BE2C (cell line): ENCODE measurements at regions not wholly inside any gene's neighbourhood (a gene's known extent, or its start where the extent isn't known, plus 50 kb on each side); places are given as distances from the start of the nearest gene placed in this dataset.

ENCODE experiments used
- DNase-seq: peaks from one replicate; pipeline ENCODE4 v3.0.0-alpha.2; 2020
- H3K27me3 ChIP-seq: fragments of 250-450 bp; sonication (Bioruptor Pico); 2 replicates; pipeline ENCODE4 v1.5.1; 2020; ENCODE audit warnings: mild to moderate bottlenecking
- H3K36me3 ChIP-seq: fragments of 250-450 bp; sonication (Bioruptor Pico); 2 replicates; pipeline ENCODE4 v1.5.1; 2020; ENCODE audit warnings: mild to moderate bottlenecking
- H3K4me1 ChIP-seq: fragments of 250-450 bp; sonication (Bioruptor Pico); 2 replicates; pipeline ENCODE4 v1.5.1; 2020
- H3K4me3 ChIP-seq: 2 replicates; pipeline ENCODE4 v1.5.1; 2011; ENCODE audit warnings: low read depth, low read length
- H3K9me3 ChIP-seq: fragments of 250-450 bp; sonication (Bioruptor Pico); 2 replicates; pipeline ENCODE4 v1.5.1; 2020
- TF ChIP-seq, protein P1 (sequence below): IDR thresholded peaks from 2 replicates; pipeline ENCODE4 v1.5.1; 2012; ENCODE audit warnings: mild to moderate bottlenecking, low read depth, low read length

DNA sequence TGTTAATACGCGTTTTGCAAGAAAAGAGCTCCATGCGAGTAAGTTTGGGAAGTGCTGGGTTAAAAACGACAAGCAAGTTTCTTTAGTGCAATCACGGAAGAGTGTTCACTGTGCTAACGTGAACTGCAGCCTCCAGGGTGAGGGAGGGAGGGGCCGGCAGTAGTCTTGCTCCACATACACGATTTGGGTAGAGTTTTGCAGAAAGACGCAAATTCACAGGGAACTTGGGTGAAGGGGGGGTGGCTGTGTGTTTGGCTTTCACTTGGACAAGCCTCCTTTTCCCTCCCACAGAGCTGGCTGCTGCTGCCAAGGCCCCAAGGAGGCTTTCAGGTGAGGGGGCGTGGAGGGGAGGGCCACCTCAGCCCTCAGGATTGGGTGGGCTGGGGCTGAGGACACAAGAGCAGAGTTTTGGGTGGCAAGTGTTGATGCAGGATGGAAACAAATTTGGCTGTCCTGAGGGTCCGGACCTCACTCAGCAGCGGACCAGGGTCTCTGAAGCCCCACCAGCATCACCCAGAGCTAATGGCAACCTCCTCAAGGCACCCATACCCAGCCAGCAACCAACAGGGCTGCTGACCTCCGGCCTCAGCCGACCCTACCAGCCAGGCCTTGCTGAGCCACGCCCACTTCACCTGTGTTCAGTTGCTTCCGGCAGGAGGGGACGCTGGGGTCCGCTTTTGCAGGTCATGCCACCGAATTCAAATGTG, 204.5 kb downstream of the ERMARD start:
- TF ChIP-seq, protein P1, sequence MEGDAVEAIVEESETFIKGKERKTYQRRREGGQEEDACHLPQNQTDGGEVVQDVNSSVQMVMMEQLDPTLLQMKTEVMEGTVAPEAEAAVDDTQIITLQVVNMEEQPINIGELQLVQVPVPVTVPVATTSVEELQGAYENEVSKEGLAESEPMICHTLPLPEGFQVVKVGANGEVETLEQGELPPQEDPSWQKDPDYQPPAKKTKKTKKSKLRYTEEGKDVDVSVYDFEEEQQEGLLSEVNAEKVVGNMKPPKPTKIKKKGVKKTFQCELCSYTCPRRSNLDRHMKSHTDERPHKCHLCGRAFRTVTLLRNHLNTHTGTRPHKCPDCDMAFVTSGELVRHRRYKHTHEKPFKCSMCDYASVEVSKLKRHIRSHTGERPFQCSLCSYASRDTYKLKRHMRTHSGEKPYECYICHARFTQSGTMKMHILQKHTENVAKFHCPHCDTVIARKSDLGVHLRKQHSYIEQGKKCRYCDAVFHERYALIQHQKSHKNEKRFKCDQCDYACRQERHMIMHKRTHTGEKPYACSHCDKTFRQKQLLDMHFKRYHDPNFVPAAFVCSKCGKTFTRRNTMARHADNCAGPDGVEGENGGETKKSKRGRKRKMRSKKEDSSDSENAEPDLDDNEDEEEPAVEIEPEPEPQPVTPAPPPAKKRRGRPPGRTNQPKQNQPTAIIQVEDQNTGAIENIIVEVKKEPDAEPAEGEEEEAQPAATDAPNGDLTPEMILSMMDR, result no peak
- no peak overlapping the region for H3K4me3 ChIP-seq
- H3K36me3 ChIP-seq, result no peaks in the 10 kb centered on the region
- H3K9me3 ChIP-seq, result no peaks in the 10 kb centered on the region
- H3K4me1 ChIP-seq, result no peaks in the 10 kb centered on the region
- H3K27me3 ChIP-seq, result no peaks in the 10 kb centered on the region
- no peak for DNase-seq

DNA sequence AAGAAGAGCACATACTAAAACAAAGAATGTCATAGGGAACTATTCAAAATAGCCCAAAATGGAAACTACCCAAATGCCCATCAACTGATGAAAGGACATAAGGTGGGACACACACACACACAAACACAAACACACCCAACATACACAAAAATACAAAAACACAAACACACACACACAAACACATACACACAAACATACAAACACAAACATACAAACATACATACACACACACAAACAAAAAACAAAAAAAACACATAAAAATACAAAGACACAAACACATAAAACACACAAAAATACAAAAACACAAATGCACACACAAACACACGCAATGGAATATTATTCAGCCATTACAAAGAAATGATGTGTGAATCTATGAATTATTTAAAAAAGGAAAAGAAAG, 203.6 kb downstream of the ERMARD start:
- H3K4me3 ChIP-seq, result no peak overlapping the region
- no peak for DNase-seq
- TF ChIP-seq, protein P1, result no peak
- H3K9me3 ChIP-seq, result no peaks in the 10 kb centered on the region
- no peaks in the 10 kb centered on the region for H3K36me3 ChIP-seq
- no peaks in the 10 kb centered on the region for H3K27me3 ChIP-seq
- no peaks in the 10 kb centered on the region for H3K4me1 ChIP-seq

DNA sequence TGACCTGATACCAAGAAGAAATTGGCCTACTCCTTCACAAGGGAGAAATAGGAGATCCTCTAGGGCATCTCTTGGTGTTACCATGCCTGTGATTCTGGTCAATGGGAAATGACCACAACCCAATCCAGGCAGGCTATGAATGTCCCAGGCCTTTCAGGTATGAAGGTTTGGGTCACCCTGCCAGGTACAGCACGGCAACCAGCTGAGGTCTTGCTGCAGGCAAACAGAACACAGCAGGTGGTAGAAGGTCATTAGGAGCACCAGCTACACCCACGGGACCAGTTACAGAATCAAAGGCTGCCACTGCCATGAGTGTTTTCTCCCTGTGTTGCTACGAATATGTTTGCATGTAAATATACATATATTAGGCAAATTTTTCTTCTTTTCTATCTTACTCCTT, 202.3 kb downstream of the ERMARD start:
- Histone ChIP-seq H3K27me3 (no peaks in the 10 kb centered on the region), H3K4me1 (no peaks in the 10 kb centered on the region), H3K9me3 (no peaks in the 10 kb centered on the region), H3K4me3 (no peak overlapping the region), H3K36me3 (no peaks in the 10 kb centered on the region)
- DNase-seq, result no peak
- TF ChIP-seq, protein P1, result no peak

DNA sequence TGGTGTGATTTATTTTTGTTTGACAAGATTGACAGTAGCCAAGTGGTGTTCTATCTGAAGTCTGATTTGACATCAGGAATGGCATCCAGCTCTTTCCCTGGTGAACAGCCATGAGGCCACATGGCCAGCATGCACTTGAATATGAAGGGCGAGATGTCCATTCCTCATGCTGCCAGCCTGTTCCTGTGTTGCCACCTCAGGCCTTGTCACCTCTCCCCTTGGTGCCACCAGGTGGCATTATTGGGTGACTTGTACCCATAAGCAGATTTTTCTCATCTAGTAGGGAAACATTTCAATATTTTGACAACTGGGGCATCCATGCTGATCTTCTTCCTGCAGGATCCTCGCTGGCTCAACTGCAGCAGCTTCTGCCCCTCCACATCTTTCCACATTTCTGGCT, 199.1 kb downstream of the ERMARD start:
- no peak overlapping the region for H3K4me3 ChIP-seq
- TF ChIP-seq, protein P1, result peak; percentile 48
- H3K27me3 ChIP-seq, result no peaks in the 10 kb centered on the region
- no peaks in the 10 kb centered on the region for H3K9me3 ChIP-seq
- no peaks in the 10 kb centered on the region for H3K4me1 ChIP-seq
- no peaks in the 10 kb centered on the region for H3K36me3 ChIP-seq
- peak; percentile 37 for DNase-seq

DNA sequence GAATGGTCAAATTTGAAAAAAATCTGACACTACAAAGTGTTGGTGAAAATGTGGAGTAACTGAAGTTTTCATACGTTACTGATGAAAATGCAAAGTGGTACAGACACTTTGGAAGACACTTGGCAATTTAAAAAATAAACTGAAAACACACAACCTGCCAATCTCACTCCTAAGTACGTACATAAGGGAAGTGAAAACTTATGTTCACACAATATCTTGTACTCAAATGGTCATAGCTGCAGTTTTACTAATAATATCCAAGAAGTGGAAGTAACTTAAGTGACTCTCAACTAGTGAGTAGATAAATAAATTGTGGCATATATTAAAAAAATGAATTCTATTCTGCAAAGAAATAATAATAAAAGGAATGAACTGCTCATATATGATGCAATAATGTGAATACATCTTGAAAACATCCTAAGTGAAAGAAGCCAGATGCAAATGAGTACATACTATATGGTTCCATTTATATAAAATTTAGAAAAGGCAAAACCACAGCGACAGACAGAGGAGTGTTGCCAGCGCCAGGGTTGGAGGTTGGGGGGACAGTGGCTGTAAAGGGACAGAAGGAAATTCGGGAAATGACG, 198.2 kb downstream of the ERMARD start:
- no peaks in the 10 kb centered on the region for H3K9me3 ChIP-seq
- H3K4me1 ChIP-seq, result no peaks in the 10 kb centered on the region
- TF ChIP-seq, protein P1, result no peak
- H3K4me3 ChIP-seq, result no peak overlapping the region
- no peaks in the 10 kb centered on the region for H3K36me3 ChIP-seq
- no peaks in the 10 kb centered on the region for H3K27me3 ChIP-seq
- no peak for DNase-seq

DNA sequence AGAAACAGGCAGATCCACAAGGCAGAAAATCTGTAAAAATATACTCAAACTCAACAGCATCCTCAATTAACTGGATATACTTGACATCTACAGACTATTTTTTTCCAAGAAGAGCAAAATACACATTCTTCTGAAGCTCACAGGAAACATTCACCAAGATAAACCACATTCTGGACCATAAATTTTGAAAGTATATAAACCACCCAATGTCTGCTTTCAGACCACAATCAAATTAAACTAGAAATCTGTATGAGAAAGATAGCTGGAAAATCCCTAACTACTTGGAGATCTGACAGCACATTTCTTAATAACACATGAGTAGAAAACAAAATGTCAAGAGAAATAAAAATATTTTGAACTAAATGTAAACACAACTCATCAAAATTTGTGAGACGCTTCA, 195.5 kb downstream of the ERMARD start:
- Histone ChIP-seq H3K4me3 (no peak overlapping the region), H3K4me1 (no peaks in the 10 kb centered on the region), H3K9me3 (no peaks in the 10 kb centered on the region), H3K27me3 (no peaks in the 10 kb centered on the region), H3K36me3 (no peaks in the 10 kb centered on the region)
- DNase-seq, result no peak
- TF ChIP-seq, protein P1, result no peak
